HG03558 (cell line): ENCODE measurements at regions not wholly inside any gene's neighbourhood (a gene's known extent, or its start where the extent isn't known, plus 50 kb on each side); places are given as distances from the start of the nearest gene placed in this dataset.
"Not testable (repeated sequence)": the region's sequence is repeated elsewhere in the genome, so short reads cannot be mapped to it uniquely, and the experiment has no call there.

Source experiments
- ATAC-seq: cut with Tn5 transposase; IDR thresholded peaks from one replicate; pipeline ENCODE4 v1.9.1; 2021; ENCODE audit warnings: moderate number of reproducible peaks; ENCODE audit not compliant: unreplicated experiment; ENCODE audit errors: extremely low read depth

DNA sequence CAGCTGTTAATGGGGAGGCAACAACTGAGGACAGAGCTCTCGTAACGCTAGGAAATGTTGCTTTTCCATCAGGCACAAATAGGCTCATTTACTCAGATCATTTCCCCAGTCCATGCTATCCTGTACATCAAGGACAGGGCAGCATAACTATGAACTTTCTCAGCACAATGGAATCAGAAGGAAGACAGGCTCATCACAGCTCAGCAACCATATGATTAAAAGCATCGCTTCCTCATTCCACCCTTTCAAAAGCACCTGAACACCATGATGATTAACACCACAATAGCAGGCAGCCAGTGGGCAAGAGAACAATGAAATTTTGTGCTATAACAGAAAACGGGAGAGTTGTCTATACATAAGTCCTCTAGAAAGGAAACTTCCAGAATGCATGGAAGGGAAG lies 297.8 kb downstream of the ZNF674 start:
- ATAC-seq = no peak

DNA sequence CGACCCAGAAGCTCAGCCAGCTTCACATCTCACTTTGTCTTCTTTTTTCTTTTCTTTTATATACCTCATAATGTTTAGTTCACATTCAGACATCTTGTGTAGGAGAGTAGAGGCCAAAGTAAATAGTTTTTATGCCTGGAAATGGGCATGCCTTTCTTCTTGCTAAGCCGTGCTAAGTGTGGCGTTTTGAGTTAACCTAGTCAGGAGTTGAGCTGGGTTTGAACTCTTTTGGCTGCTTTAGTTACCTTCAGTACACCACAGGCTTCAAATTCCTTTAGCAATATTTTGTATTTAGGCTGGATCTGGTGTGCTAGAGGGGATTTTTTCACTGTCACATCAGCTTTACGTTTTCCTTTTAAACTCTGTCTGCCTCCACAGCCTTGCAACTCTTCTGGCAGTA lies 300.8 kb downstream of the ZNF674 start:
- no peak for ATAC-seq

DNA sequence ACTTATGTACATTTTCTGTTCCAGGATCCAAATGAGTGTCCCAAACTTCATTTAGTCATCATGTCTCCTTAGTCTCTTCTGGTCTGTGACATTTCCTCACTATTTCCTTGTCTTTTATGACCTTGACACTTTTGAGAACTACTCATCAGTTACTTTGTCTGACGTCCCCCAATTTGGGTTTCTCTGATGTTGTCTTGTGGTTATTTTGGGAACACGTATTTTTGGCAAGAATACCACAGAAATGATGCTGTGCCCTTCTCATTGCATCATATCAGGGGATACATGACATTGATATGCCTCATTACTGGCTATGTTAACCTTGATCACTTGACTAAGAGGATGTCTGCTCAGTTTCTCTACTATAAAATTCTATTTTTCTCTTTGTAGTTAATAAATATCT lies 308.8 kb downstream of the ZNF674 start:
- no peak for ATAC-seq

DNA sequence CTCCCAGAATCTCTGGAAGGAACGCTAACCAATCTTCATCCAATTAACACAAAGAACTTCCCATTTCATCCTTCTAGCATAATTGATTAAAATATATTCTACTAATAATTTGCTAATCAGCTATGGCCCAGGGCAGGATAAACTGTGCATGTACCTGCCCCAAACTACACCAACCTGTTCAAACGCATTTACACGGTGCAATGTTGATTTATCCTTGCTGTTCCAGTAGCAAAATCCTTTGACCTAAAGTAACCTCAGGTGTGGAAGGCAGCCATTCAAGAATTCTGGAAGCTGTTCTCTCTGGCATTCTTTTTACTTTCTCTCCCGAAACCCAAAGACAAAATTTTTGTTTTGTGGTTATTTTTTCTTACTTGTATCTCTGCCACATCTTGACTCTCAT lies 309.4 kb downstream of the ZNF674 start:
- no peak for ATAC-seq

DNA sequence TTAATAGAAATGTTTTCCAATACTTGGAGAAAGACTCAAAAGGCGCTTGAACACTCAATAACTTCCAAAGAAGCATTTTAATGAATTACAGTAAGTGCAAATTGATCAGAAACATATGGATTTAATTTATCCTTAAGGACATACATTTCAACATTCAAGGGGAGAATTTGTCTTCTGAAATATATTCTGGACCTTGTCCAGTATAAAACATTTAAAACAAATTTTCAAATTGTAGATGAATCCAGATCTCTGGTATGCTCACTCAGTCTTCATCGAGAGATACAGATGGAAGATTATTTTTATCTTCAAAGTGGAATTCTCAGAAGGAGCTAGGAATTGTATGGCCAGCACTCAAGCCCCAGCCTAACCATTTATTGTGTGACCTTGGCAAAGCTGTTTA lies 310.4 kb downstream of the ZNF674 start:
- ATAC-seq = no peak

DNA sequence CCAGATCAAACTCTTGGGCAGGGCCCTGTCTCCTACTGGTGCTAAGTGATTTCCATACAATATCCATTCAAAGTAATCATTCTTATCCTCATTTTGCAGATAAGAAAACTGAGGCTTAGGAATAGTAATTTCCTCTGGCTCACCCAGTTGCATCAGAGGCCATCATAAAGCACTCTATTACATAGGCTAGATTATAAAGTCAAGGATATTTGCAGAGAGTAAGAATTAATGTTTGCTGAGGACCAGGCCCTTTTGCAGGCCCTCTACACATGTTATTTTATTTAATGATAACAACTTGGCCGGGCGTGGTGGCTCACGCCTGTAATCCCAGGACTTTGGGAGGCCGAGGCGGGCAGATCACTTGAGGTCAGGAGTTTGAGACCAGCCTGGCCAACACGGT lies 316.8 kb downstream of the ZNF674 start:
- ATAC-seq = no peak

DNA sequence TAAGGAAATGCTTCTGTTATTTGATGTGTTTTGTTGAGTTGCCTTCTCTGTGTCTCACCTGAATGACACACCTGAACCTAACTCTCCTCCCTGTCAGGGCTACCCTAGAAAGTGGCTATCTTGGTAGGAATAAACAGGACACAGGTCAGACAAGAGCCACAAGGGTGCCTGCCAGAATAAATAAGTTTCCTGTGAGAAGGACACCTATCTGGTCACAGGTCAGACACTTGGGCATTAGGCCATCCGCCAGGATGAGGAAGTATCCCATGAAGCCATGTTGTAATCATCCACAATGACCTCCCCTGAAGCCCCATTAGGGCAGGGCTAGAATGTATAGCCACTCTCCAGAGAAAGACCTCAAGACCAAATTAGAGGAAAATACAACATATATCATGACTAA lies 318.8 kb downstream of the ZNF674 start:
- no peak for ATAC-seq

DNA sequence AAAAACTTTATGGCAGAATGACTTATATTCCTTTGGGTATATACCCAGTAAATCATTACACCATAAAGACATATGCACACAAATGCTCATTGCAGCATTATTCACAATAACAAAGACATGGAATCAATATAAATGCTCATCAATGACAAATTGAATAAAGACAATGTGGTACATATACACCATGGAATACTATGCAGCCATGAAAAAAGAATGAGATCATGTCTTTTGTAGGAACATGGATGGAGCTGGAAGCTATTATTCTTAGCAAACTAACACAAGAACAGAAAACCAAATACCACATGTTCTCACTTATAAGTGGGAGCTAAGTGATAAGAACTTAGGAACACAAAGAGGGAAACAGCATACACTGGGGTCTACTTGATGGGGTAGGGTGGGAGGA lies 321.7 kb downstream of the ZNF674 start:
- ATAC-seq = not testable (repeated sequence)

DNA sequence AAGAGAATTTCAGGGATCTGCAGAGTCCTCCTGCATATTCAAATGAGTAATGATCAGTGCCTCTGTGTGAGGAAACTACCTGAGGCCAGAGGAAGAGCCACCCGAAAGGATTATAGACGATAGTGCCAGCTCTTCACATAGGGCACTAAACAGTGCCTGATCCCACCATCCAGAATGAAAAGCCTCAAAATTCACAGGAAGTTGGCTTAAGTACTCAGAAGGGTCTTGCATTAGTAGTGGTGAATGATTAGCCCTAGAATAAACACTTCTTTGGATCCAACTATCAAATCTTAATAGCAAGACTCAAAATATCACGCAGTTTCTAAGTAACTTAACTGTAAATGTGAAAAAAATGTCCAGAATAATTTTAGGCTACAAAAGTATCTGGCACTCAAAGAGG lies 324.4 kb downstream of the ZNF674 start:
- no peak for ATAC-seq

DNA sequence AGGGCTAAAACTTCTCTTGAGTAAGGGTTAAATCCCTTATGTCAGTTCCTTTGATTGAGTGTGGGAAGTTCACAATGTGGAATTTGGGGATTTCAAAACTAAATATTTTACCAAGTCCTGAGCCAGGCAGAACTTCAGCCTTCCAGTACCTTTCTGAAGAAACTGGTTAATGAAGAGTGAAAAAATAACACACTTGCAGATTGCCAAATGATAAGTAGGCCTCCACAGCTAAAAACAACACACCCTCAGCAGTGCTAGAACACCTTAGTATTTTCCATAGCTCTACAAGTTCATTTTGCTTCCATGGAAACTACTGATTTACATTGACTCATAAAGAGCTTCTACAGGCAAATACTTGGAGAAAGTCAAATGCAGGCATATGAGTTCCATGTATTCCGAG lies 326.8 kb downstream of the ZNF674 start:
- ATAC-seq = no peak

DNA sequence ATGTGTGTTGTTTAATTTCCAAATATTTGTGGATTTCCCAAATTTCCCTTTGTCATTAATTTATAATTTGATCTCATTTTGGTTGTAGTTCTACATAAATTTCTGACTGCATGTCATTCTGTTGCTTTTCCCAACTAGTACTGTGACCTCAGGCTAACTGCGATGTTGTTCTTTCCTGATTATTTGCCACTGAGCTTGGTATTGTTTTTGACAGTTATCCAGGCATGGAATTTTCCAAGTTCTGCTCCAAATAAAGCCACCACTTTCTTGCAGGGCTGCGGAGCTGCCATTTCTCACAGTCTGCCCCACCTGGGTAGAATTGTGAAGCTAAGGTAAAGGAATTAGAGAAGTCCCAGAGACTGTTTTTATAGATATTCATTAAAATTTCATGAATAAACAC lies 328.8 kb downstream of the ZNF674 start:
- no peak for ATAC-seq

DNA sequence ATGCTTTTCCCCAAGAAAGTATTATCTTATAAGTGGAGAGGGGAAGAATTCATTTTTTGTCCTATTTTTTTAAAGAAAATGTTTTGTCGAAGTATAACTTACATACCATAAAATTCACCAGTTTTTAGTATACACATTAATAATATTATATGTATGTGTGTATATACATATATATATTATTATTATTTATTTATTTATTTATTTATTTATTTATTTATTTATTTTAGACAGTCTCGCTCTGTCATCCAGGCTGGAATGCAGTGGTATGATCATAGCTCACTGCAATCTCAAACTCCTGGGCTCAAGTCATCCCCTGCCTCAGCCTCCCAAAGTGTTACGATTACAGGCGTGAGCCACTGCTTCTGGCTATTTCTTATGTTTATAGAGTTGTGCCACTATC lies 334.1 kb downstream of the ZNF674 start:
- ATAC-seq = no peak

DNA sequence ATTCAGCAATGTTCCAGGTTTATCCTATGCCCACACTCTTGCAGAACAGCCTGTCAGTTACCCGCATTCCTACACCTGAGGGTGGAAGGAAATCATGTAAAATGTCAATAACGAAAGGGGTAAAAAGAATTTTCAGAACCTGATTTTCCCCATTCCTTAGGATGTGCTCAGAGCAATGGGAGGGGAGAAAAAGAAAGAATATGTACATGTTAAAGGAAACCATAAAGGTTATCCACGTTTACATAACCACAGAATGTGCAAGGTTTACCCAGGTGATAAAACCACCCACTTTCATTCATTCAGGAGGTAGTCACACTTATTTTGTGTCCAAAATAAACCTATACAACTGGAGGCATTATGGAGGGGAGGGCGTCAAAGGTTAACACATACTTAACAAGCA lies 335.5 kb downstream of the ZNF674 start:
- ATAC-seq = no peak

DNA sequence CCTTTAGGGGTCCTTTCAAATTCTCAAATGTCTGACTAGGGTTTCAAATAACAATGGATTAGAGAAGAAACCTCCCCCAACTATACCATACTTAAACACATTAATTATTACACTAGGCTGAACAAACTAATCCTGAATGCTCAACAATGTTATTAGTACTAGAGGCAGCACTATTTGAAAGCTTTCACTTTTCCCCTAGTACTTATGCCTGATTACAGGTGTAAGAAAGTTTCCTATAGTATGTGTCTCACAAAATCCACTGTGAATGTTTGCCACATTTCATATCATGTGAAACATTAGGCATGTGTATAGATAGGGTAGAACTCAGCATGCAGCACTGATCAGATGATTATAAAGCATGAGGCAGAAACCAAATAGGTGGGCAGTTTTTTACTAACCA lies 336.2 kb downstream of the ZNF674 start:
- no peak for ATAC-seq

DNA sequence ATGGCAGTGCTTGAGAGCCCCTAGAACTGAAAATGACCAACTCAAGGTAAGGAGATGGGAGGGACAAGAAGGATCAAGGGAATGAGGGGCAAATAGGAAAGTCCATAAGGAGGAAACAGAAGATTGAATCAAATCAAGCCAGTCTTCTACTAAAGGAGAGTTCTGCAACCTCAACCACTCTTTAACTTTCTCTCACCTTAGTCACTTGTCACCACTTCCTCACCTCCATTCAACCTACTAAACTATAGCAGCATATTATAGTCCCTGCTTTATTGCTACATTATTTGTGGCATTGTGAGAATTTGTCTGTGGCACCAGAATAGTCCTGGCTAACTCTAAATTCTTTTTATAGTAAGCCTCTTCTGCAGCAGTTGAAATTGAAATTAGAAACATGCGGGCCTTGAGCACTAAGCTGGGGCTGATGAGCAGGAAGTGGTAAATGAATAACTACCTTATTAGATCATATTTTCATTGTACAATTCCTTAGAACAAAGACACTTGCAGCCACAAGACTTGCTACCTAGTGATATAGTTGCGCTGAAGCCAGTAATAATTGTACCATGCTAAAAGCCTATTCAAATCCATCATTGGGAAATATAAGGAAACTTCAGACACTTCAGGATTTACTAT lies 336.9 kb downstream of the ZNF674 start:
- ATAC-seq = no peak

DNA sequence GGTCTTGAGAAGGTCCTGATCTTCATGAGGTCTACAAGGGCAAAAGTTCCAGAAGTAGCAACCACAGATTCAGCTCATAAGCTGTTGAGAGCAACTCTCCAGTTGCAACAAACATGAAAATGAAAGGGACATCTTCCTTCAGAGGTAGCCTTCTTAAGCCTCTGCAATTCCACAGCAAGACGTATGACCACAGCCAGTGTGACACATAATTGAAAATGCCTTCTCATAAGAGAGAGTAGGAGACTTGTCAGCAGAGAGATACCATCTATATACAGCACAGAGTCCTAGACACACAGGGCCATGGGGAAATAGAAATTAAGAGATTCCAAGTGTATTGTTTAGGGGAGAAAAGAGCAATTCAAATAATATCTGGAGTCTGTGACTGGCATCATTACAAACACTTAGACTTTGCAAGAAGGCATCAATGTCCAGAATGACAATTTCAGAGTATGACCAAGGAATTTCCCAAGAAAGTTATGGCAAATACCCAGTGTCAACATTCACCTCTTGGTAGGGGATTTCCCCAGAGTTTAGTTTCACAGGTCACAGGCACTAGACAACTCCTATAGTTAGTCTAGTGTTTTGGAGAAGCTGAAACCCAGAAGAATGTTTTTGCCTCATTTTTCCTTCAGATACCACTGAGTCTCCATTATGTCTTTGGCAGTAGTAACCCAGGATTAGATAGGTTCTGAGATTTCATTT lies 340.3 kb downstream of the ZNF674 start:
- no peak for ATAC-seq

DNA sequence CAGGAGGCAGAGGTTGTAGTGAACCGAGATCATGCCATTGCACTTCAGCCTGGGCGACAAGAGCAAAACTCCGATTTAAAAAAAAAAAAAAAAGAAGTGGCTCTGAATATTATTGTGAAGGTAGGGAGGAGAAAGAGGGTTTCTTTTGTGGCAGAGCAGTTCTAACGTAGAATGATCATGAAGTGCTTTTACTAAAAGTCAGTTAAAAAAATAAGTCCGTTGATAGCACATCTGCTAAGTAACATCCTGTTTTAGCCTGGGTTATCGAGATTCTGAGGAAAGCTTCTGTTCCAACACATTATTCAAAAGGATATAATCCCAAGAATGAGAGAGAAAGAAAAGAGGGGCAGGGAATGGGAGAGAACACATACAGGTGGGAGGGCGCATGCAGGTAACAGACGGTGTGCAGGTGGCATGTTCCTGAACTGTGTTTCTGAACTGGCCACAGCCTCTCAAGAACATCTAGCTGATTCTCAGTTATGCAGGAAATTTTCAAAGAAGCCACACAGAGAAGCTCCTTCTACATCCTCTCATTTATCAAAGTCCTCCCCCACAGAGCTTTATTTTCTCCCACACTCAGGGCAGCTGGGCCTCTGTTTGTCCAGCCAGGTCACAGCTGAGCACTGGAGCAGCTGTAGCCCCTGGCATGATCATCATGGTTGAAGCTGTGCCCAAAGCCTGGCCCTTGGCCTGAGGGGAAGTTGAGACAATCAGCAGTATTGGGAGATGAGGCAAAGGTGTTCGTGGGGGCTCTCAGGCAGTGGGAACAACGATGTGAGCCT lies 342.3 kb downstream of the ZNF674 start:
- no peak for ATAC-seq

DNA sequence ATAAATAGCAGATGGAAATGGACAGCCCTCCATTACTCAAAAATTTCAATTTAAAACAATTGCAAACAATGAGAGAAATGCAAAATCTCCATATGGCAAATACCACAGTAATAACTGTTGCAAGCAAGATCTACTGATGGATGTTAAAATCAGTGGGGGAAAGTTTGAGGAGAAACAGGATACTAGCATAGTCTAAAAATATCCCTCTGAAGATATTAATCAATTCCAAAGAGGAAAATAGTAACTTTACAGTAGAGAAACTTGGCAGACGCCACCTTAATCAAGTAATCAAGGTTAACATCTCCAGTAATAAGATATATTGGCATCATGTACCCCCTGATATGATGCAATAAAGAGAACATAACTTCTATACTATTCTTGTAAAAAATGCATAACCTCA lies 344.8 kb downstream of the ZNF674 start:
- no peak for ATAC-seq

DNA sequence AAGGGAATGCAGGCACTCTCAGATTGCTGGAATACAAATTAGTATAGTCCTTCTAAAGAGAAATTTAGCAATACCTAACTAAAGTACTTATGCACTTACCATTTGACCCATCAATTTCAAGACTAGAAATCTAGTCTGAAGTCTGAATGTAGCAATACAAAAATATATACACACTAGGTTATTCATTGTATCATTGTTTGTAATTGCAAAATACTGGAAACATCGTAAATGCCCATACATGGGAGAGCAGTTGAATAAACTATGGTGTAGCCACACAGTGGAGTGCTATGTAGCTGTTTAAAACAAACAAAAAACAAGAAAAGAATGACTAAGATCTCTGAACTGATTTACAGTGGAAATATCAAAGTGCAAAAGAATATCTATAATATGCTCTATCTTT lies 346.4 kb downstream of the ZNF674 start:
- ATAC-seq = no peak

DNA sequence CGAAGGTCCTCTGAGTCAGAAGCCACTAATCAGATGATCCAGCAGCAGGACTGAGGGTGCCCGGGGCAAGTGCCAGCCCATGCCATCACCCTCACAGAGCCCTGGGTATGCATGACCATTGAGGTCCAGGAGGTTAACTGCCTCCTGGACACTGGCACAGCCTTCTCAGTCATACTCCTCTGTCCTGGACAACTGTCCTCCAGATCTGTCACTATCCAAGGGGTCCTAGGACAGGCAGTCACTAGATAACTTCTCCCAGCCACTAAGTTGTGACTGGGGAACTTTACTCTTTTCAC lies 358.5 kb downstream of the ZNF674 start:
- not testable (repeated sequence) for ATAC-seq

DNA sequence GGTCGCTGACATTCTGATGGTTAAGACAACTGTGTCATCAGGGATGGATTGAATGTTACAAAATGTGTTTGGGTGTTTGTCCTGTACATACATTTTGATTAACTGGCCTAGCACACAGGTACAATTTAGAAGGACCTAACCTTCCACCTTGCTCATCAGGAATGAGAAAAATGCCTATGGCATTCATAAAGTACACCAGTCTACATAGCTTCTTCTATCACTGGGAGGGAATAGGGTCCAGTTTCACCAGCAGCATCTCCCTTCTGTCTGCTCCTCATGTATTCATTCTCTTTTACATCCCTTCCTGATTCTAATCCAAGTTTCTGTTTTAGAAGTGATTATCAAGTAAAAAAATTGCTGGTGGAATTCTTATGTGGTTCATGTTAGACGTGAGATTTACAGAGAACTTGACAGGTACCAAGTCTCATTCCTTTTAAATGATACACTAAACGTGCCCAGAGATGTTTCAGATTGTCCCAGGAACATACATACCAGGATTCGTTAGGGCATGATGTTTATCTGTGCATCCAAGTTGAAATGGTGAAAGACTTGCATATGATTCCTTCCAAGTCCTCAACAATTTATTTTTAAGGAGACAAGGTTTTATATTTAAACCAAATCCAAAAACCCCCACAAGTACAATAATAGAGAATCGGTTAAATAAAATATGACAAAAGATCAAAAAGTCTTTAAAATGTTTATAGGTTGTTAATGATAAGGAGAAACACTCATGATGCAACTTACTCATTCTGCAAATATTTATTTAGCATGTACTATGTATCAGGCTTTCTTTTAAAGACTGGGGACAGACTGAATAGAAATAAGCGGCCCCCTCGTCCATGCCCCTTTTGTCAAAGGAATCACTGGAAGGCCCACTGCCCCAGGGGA lies 359.1 kb downstream of the ZNF674 start:
- ATAC-seq = no peak
